Mesenchymal stem cell (in vitro differentiated cells and primary cell): ENCODE measurements at regions not wholly inside any gene's neighbourhood (a gene's known extent, or its start where the extent isn't known, plus 50 kb on each side); places are given as distances from the start of the nearest gene placed in this dataset.

ENCODE experiments used
- DNase-seq: peaks from one replicate; pipeline ENCODE4 v3.0.0-alpha.2; 2013
- H2AFZ ChIP-seq: one replicate; pipeline ENCODE4 v1.6.1; 2013; ENCODE audit warnings: low read depth, mild to moderate bottlenecking, control low read depth, inconsistent platforms, low read length, moderate library complexity
- H2AK5ac ChIP-seq: 2 replicates; pipeline ENCODE4 v1.6.1; 2013; ENCODE audit warnings: low read length, moderate library complexity, mild to moderate bottlenecking, inconsistent platforms; ENCODE audit not compliant: severe bottlenecking
- H2BK120ac ChIP-seq: one replicate; pipeline ENCODE4 v1.6.1; 2013; ENCODE audit warnings: low read depth, mild to moderate bottlenecking, inconsistent platforms, low read length, moderate library complexity
- H2BK12ac ChIP-seq, 2 experiments: one replicate each; pipeline ENCODE4 v1.6.1; 2013; ENCODE audit warnings: inconsistent platforms in 2 of 2, low read length in 2 of 2, mild to moderate bottlenecking in 2 of 2, moderate library complexity in 2 of 2, control low read depth in 1 of 2
- H2BK15ac ChIP-seq: one replicate; pipeline ENCODE4 v1.6.1; 2013; ENCODE audit warnings: mild to moderate bottlenecking, low read depth, inconsistent platforms; ENCODE audit not compliant: poor library complexity, severe bottlenecking
- H2BK5ac ChIP-seq: 2 replicates; pipeline ENCODE4 v1.6.1; 2013; ENCODE audit warnings: low read depth, mild to moderate bottlenecking, low read length, control low read depth, inconsistent platforms; ENCODE audit not compliant: poor library complexity, severe bottlenecking
- H3K14ac ChIP-seq, 2 experiments: one replicate each; pipeline ENCODE4 v1.6.1; 2013; ENCODE audit warnings: inconsistent platforms in 2 of 2, low read length in 2 of 2, control low read depth in 1 of 2, mild to moderate bottlenecking in 1 of 2, moderate library complexity in 1 of 2
- H3K18ac ChIP-seq, 2 experiments: one replicate each; pipeline ENCODE4 v1.6.1; 2013; ENCODE audit warnings: inconsistent platforms in 2 of 2, low read length in 2 of 2, control low read depth in 1 of 2, low read depth in 1 of 2, mild to moderate bottlenecking in 1 of 2
- H3K23ac ChIP-seq, 2 experiments: one replicate each; pipeline ENCODE4 v1.6.1; 2013; ENCODE audit warnings: inconsistent platforms in 2 of 2, low read length in 2 of 2, mild to moderate bottlenecking in 2 of 2, moderate library complexity in 2 of 2, control low read depth in 1 of 2
- H3K27ac ChIP-seq: 2 replicates; pipeline ENCODE4 v1.5.1; 2013; ENCODE audit warnings: mild to moderate bottlenecking, moderate library complexity, low read length, control low read depth, inconsistent platforms; ENCODE audit not compliant: poor library complexity, severe bottlenecking
- H3K27me3 ChIP-seq, 2 experiments: 2 replicates each; pipeline versions ENCODE4 v1.6.1 to v1.7.0; 2013; ENCODE audit warnings: low read length in 2 of 2, mild to moderate bottlenecking in 2 of 2, moderate library complexity in 2 of 2, control low read depth in 1 of 2, inconsistent platforms in 1 of 2; ENCODE audit not compliant: control insufficient read depth in 1 of 2, insufficient read depth in 1 of 2
- H3K36me3 ChIP-seq, 2 experiments: 2 replicates each; pipeline versions ENCODE4 v1.6.1 to v1.7.0; 2013; ENCODE audit warnings: low read length in 2 of 2, control low read depth in 1 of 2, inconsistent platforms in 1 of 2, low read depth in 1 of 2, mild to moderate bottlenecking in 1 of 2; ENCODE audit not compliant: insufficient read depth in 2 of 2, control insufficient read depth in 1 of 2
- H3K4ac ChIP-seq, 2 experiments: one replicate each; pipeline ENCODE4 v1.6.1; 2013; ENCODE audit warnings: inconsistent platforms in 2 of 2, low read length in 2 of 2, mild to moderate bottlenecking in 2 of 2, moderate library complexity in 2 of 2, control low read depth in 1 of 2, low read depth in 1 of 2
- H3K4me1 ChIP-seq: 2 replicates; pipeline ENCODE4 v1.6.1; 2013; ENCODE audit warnings: low read depth, low read length, control low read depth; ENCODE audit not compliant: control insufficient read depth, insufficient read depth
- H3K4me2 ChIP-seq: 2 replicates; pipeline ENCODE4 v1.6.1; 2013; ENCODE audit warnings: low read length, mild to moderate bottlenecking, inconsistent platforms; ENCODE audit not compliant: poor library complexity, severe bottlenecking
- H3K4me3 ChIP-seq, 2 experiments: 2 replicates each; pipeline versions ENCODE4 v1.5.1 to v1.7.0; 2013; ENCODE audit warnings: low read length in 2 of 2, mild to moderate bottlenecking in 2 of 2, control low read depth in 1 of 2, low read depth in 1 of 2; ENCODE audit not compliant: insufficient read depth in 1 of 2
- H3K79me1 ChIP-seq: replicated peaks from 2 replicates; pipeline ENCODE4 v1.6.1; 2013; ENCODE audit warnings: mild to moderate bottlenecking, control low read depth, low read length, inconsistent platforms; ENCODE audit not compliant: poor library complexity, severe bottlenecking
- H3K9ac ChIP-seq: 2 replicates; pipeline ENCODE4 v1.7.0; 2013; ENCODE audit warnings: mild to moderate bottlenecking, low read length, moderate library complexity
- H3K9me3 ChIP-seq: 2 replicates; pipeline ENCODE4 v1.7.0; 2013; ENCODE audit warnings: mild to moderate bottlenecking, low read length; ENCODE audit not compliant: control insufficient read depth
- H4K8ac ChIP-seq: one replicate; pipeline ENCODE4 v1.6.1; 2013; ENCODE audit warnings: inconsistent platforms, mild to moderate bottlenecking, low read length, moderate library complexity
- H4K91ac ChIP-seq: one replicate; pipeline ENCODE4 v1.6.1; 2013; ENCODE audit warnings: mild to moderate bottlenecking, low read length, inconsistent platforms
- WGBS: methylation state at CpG from one replicate; pipeline ENCODE4 v1.1.7; 2013; ENCODE audit warnings: mixed read lengths; 5-methylcytosine and 5-hydroxymethylcytosine counted together

GRCh38 chr4:171759274-171759673 is 53.9 kb upstream of the GALNTL6 start:
- H2BK15ac ChIP-seq, result no peak overlapping the region
- no peak overlapping the region for H3K4ac ChIP-seq
- no peak overlapping the region for H3K23ac ChIP-seq
- no peak overlapping the region for H2AFZ ChIP-seq
- no peaks in the 10 kb centered on the region for H3K36me3 ChIP-seq
- no peaks in the 10 kb centered on the region for H3K9me3 ChIP-seq
- H2BK5ac ChIP-seq, result no peak overlapping the region
- H3K4me3 ChIP-seq, result no peak overlapping the region
- H3K27ac ChIP-seq, result no peak overlapping the region
- no peak overlapping the region for H2AK5ac ChIP-seq
- no peak overlapping the region for H4K91ac ChIP-seq
- no peak for DNase-seq
- H3K14ac ChIP-seq, result no peak overlapping the region
- 94% methylated on average over 5 of the region's 5 CpGs for WGBS
- no peak overlapping the region for H3K18ac ChIP-seq
- no peak overlapping the region for H3K9ac ChIP-seq
- H3K79me1 ChIP-seq, result no peaks in the 10 kb centered on the region
- H3K4me2 ChIP-seq, result no peak overlapping the region
- H2BK12ac ChIP-seq, result no peak overlapping the region
- H3K4me1 ChIP-seq, result no peaks in the 10 kb centered on the region
- H2BK120ac ChIP-seq, result no peak overlapping the region
- no peaks in the 10 kb centered on the region for H3K27me3 ChIP-seq
- H4K8ac ChIP-seq, result no peak overlapping the region

GRCh38 chr4:171751538-171751937 is 61.7 kb upstream of the GALNTL6 start:
- no peak overlapping the region for H2BK120ac ChIP-seq
- no peak overlapping the region for H2BK12ac ChIP-seq
- H3K14ac ChIP-seq, result no peak overlapping the region
- H3K27me3 ChIP-seq, result no peaks in the 10 kb centered on the region
- 80% methylated on average over 2 of the region's 2 CpGs for WGBS
- H3K79me1 ChIP-seq, result no peaks in the 10 kb centered on the region
- no peak overlapping the region for H3K9ac ChIP-seq
- H3K4me1 ChIP-seq, result no peaks in the 10 kb centered on the region
- no peak overlapping the region for H2BK15ac ChIP-seq
- no peak overlapping the region for H3K27ac ChIP-seq
- H4K91ac ChIP-seq, result no peak overlapping the region
- no peaks in the 10 kb centered on the region for H3K36me3 ChIP-seq
- no peak overlapping the region for H3K23ac ChIP-seq
- H3K9me3 ChIP-seq, result no peaks in the 10 kb centered on the region
- no peak overlapping the region for H4K8ac ChIP-seq
- DNase-seq, result no peak
- H2AFZ ChIP-seq, result no peak overlapping the region
- H2AK5ac ChIP-seq, result no peak overlapping the region
- no peak overlapping the region for H3K4me3 ChIP-seq
- H3K18ac ChIP-seq, result no peak overlapping the region
- no peak overlapping the region for H2BK5ac ChIP-seq
- no peak overlapping the region for H3K4me2 ChIP-seq
- no peak overlapping the region for H3K4ac ChIP-seq

GRCh38 chr4:171746418-171746817 is 66.8 kb upstream of the GALNTL6 start:
- no peak overlapping the region for H2AFZ ChIP-seq
- H3K23ac ChIP-seq, result no peak overlapping the region
- H3K4me3 ChIP-seq, result no peak overlapping the region
- H3K36me3 ChIP-seq, result no peaks in the 10 kb centered on the region
- H3K4me1 ChIP-seq, result no peaks in the 10 kb centered on the region
- H2BK5ac ChIP-seq, result no peak overlapping the region
- H4K8ac ChIP-seq, result no peak overlapping the region
- no peak overlapping the region for H4K91ac ChIP-seq
- no peak overlapping the region for H2AK5ac ChIP-seq
- no peaks in the 10 kb centered on the region for H3K27me3 ChIP-seq
- H2BK12ac ChIP-seq, result no peak overlapping the region
- H3K18ac ChIP-seq, result no peak overlapping the region
- no peaks in the 10 kb centered on the region for H3K79me1 ChIP-seq
- no peak overlapping the region for H3K27ac ChIP-seq
- DNase-seq, result no peak
- H2BK15ac ChIP-seq, result no peak overlapping the region
- H3K4ac ChIP-seq, result no peak overlapping the region
- no peaks in the 10 kb centered on the region for H3K9me3 ChIP-seq
- H3K14ac ChIP-seq, result no peak overlapping the region
- no peak overlapping the region for H3K4me2 ChIP-seq
- no peak overlapping the region for H2BK120ac ChIP-seq
- no peak overlapping the region for H3K9ac ChIP-seq

GRCh38 chr4:171742436-171742835 is 70.8 kb upstream of the GALNTL6 start:
- Histone ChIP-seq H3K79me1 (no peaks in the 10 kb centered on the region), H3K18ac (no peak overlapping the region), H3K4ac (no peak overlapping the region), H3K27ac (no peak overlapping the region), H2BK15ac (no peak overlapping the region), H2BK5ac (no peak overlapping the region), H3K4me3 (no peak overlapping the region), H3K4me2 (no peak overlapping the region), H4K8ac (no peak overlapping the region), H3K14ac (no peak overlapping the region), H2AFZ (no peak overlapping the region), H4K91ac (no peak overlapping the region), H2AK5ac (no peak overlapping the region), H3K27me3 (no peaks in the 10 kb centered on the region), H3K4me1 (no peaks in the 10 kb centered on the region), H3K23ac (no peak overlapping the region), H3K9ac (no peak overlapping the region), H2BK12ac (no peak overlapping the region), H3K9me3 (no peaks in the 10 kb centered on the region), H2BK120ac (no peak overlapping the region), H3K36me3 (no peaks in the 10 kb centered on the region)
- DNase-seq, result no peak
- 79% methylated on average over 3 of the region's 5 CpGs for WGBS
